NCI-H128 (cell line): ENCODE measurements at regions not wholly inside any gene's neighbourhood (a gene's known extent, or its start where the extent isn't known, plus 50 kb on each side); places are given as distances from the start of the nearest gene placed in this dataset.

Experiments used
- DNase-seq: peaks from one replicate; lab custom pipeline; 2025; ENCODE audit not compliant: unreplicated experiment; lab: John Stamatoyannopoulos, UW

- DNase-seq = no peak
These were observed 189.7 kb upstream of the MTNR1B start for GRCh38 chr11:92779746-92780145.

- DNase-seq = no peak
These were observed 188.3 kb upstream of the MTNR1B start for GRCh38 chr11:92781151-92781550.

GRCh38 chr11:92782806-92783205 lies 186.6 kb upstream of the MTNR1B start:
- no peak for DNase-seq

GRCh38 chr11:92784331-92784730 lies 185.1 kb upstream of the MTNR1B start:
- no peak for DNase-seq

- no peak for DNase-seq
These were observed 181.8 kb upstream of the MTNR1B start for GRCh38 chr11:92787638-92788037.

- no peak for DNase-seq
These were observed 179.7 kb upstream of the MTNR1B start for GRCh38 chr11:92789761-92790160.

GRCh38 chr11:92790366-92790765 lies 179.1 kb upstream of the MTNR1B start:
- no peak for DNase-seq

- DNase-seq = no peak
These were observed 178.4 kb upstream of the MTNR1B start for GRCh38 chr11:92790926-92791616.

- no peak for DNase-seq
These were observed 177.6 kb upstream of the MTNR1B start for GRCh38 chr11:92791886-92792285.

GRCh38 chr11:92793189-92793588 lies 176.3 kb upstream of the MTNR1B start:
- DNase-seq = no peak

- DNase-seq = no peak
These were observed 174.7 kb upstream of the MTNR1B start for GRCh38 chr11:92794783-92795182.

- no peak for DNase-seq
These were observed 172.7 kb upstream of the MTNR1B start for GRCh38 chr11:92796744-92797143.

GRCh38 chr11:92797874-92798273 lies 171.6 kb upstream of the MTNR1B start:
- DNase-seq = no peak

GRCh38 chr11:92801685-92802084 lies 167.8 kb upstream of the MTNR1B start:
- no peak for DNase-seq

- DNase-seq = no peak
These were observed 166.8 kb upstream of the MTNR1B start for GRCh38 chr11:92802644-92803043.

- DNase-seq = no peak
These were observed 166.1 kb upstream of the MTNR1B start for GRCh38 chr11:92803391-92803790.

- no peak for DNase-seq
These were observed 165.0 kb upstream of the MTNR1B start for GRCh38 chr11:92804388-92804966.

- no peak for DNase-seq
These were observed 161.4 kb upstream of the MTNR1B start for GRCh38 chr11:92808022-92808421.

GRCh38 chr11:92810423-92811064 lies 158.9 kb upstream of the MTNR1B start:
- DNase-seq = no peak

- DNase-seq = no peak
These were observed 158.1 kb upstream of the MTNR1B start for GRCh38 chr11:92811341-92811740.

GRCh38 chr11:92812841-92813240 lies 156.6 kb upstream of the MTNR1B start:
- no peak for DNase-seq

GRCh38 chr11:92819830-92820229 lies 149.6 kb upstream of the MTNR1B start:
- no peak for DNase-seq
